A549 (cell line): ENCODE measurements at regions not wholly inside any gene's neighbourhood (a gene's known extent, or its start where the extent isn't known, plus 50 kb on each side); places are given as distances from the start of the nearest gene placed in this dataset.

Experiments used
- MAX ChIP-seq: IDR thresholded peaks from 2 replicates; pipeline ENCODE4 v1.6.1; 2012
- MYC ChIP-seq: IDR thresholded peaks from 2 replicates; pipeline ENCODE4 v1.6.1; 2012; ENCODE audit warnings: mild to moderate bottlenecking, inconsistent platforms, low read length, improper control_type of control experiment, borderline replicate concordance
- POLR2A ChIP-seq: IDR thresholded peaks from 2 replicates; pipeline ENCODE4 v1.6.1; 2012; ENCODE audit warnings: mild to moderate bottlenecking, low read length

- TF ChIP-seq MYC = no peak
- no peak for TF ChIP-seq POLR2A
- no peak for TF ChIP-seq MAX
Measured at GRCh38 chr3:176697284-176697889, 499.9 kb downstream of the TBL1XR1 start.
